DND-41 (cell line): ENCODE measurements at regions not wholly inside any gene's neighbourhood (a gene's known extent, or its start where the extent isn't known, plus 50 kb on each side); places are given as distances from the start of the nearest gene placed in this dataset.

Experiments
- ATAC-seq: fragments of 200-7000 bp; cut with Tn5 transposase; 3 replicates; pipeline ENCODE4 v1.9.1; 2021; ENCODE audit warnings: low read depth; ENCODE audit not compliant: insufficient read depth
- DNase-seq: peaks from one replicate; pipeline ENCODE4 v3.0.0-alpha.2; 2020
- H2AFZ ChIP-seq: 2 replicates; pipeline ENCODE4 v1.6.0; 2012; ENCODE audit warnings: low read depth, low read length
- H3K27ac ChIP-seq: 2 replicates; pipeline ENCODE4 v1.5.1; 2012; ENCODE audit warnings: low read length, inconsistent platforms
- H3K27me3 ChIP-seq: fragments of 200-600 bp; sonication (generic); 2 replicates; pipeline ENCODE4 v1.6.0; 2012; ENCODE audit warnings: low read length, mild to moderate bottlenecking, inconsistent platforms; ENCODE audit not compliant: insufficient read depth, poor library complexity
- H3K36me3 ChIP-seq: 2 replicates; pipeline ENCODE4 v1.5.1; 2012; ENCODE audit warnings: low read length, inconsistent platforms; ENCODE audit not compliant: insufficient read depth
- H3K4me1 ChIP-seq: 2 replicates; pipeline ENCODE4 v1.5.1; 2012; ENCODE audit warnings: mild to moderate bottlenecking, low read length; ENCODE audit not compliant: insufficient read depth
- H3K4me2 ChIP-seq: 2 replicates; pipeline ENCODE4 v1.6.0; 2012; ENCODE audit warnings: mild to moderate bottlenecking, moderate library complexity, low read length, inconsistent platforms; ENCODE audit not compliant: insufficient read depth
- H3K4me3 ChIP-seq, 2 experiments: fragments of 200-600 bp in 1 of 2; shearing (Covaris generic) in 1 of 2; 2 replicates each; pipeline ENCODE4 v1.5.1; 2012 to 2016; ENCODE audit warnings: inconsistent platforms in 2 of 2, low read length in 2 of 2, mild to moderate bottlenecking in 2 of 2, low read depth in 1 of 2, moderate library complexity in 1 of 2
- H3K79me2 ChIP-seq: 2 replicates; pipeline ENCODE4 v1.6.0; 2012; ENCODE audit warnings: low read length, inconsistent platforms; ENCODE audit not compliant: insufficient read depth
- H3K9ac ChIP-seq: 2 replicates; pipeline ENCODE4 v1.6.0; 2012; ENCODE audit warnings: low read depth, mild to moderate bottlenecking, inconsistent platforms, low read length, moderate library complexity
- H3K9me3 ChIP-seq: 2 replicates; pipeline ENCODE4 v1.5.1; 2012; ENCODE audit warnings: low read length, moderate library complexity, mild to moderate bottlenecking, inconsistent platforms; ENCODE audit not compliant: insufficient read depth, severe bottlenecking
- H4K20me1 ChIP-seq: 2 replicates; pipeline ENCODE4 v1.6.0; 2012; ENCODE audit warnings: low read length; ENCODE audit not compliant: insufficient read depth
- CTCF ChIP-seq: IDR thresholded peaks from 2 replicates; pipeline ENCODE4 v1.5.1; 2012; ENCODE audit warnings: borderline replicate concordance, low read length, moderate library complexity, mild to moderate bottlenecking; ENCODE audit not compliant: poor library complexity, severe bottlenecking; ENCODE audit errors: extremely low read depth
- EZH2 ChIP-seq: IDR thresholded peaks from 3 replicates; pipeline ENCODE4 v1.6.1; 2012; ENCODE audit warnings: borderline replicate concordance, low read depth, mild to moderate bottlenecking, moderate library complexity, low read length, inconsistent platforms; ENCODE audit not compliant: severe bottlenecking

DNA sequence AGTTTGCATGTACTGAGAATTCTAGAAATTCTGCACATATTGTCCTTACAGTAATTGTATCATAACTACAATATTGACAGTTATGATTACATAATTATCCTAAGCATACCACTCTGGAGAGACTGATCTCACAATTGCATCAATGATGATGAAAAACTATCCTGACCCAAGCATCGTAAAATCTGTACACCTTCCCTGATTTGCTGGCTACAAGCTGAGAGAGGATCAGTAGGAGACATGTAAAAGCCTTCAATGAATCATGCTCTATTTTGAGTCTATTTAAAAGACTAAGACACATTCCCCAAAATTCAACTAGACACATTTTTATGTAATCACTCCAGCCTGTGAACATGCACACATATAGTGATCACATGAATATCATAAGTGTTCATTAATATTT is 1833.8 kb downstream of the EFNA5 start:
- H3K4me1 ChIP-seq: no peaks in the 10 kb centered on the region
- no peak overlapping the region for H2AFZ ChIP-seq
- no peak overlapping the region for H3K27ac ChIP-seq
- no peak overlapping the region for H3K4me3 ChIP-seq
- no peaks in the 10 kb centered on the region for H3K27me3 ChIP-seq
- no peaks in the 10 kb centered on the region for H4K20me1 ChIP-seq
- H3K36me3 ChIP-seq: no peaks in the 10 kb centered on the region
- H3K9me3 ChIP-seq: no peaks in the 10 kb centered on the region
- no peaks in the 10 kb centered on the region for H3K79me2 ChIP-seq
- ATAC-seq: no peak
- no peak overlapping the region for H3K9ac ChIP-seq
- DNase-seq: no peak
- no peak overlapping the region for H3K4me2 ChIP-seq
- TF ChIP-seq CTCF (no peak), EZH2 (no peak)

DNA sequence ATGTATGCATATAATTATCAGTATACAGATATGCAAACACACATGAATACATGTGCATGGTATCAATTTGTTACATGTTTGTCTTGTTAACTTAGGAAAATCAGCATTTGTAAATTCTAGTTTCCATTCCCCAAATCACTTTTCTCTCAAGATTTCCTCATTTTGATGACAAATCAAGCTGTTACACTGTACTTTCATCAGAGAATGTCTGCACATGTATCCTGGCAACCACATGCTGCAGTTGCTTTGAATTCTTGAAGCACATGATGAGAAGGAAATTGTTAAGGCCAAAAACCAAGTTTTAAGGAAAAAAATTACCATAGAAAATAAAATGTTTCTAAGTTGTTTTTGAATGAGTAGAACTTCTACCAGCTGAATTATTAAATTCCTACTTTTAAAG is 1834.5 kb downstream of the EFNA5 start:
- Histone ChIP-seq H4K20me1 (no peaks in the 10 kb centered on the region), H3K4me3 (no peak overlapping the region), H3K79me2 (no peaks in the 10 kb centered on the region), H3K36me3 (no peaks in the 10 kb centered on the region), H3K9me3 (no peaks in the 10 kb centered on the region), H3K4me1 (no peaks in the 10 kb centered on the region), H3K27me3 (no peaks in the 10 kb centered on the region), H3K27ac (no peak overlapping the region), H3K9ac (no peak overlapping the region), H3K4me2 (no peak overlapping the region), H2AFZ (no peak overlapping the region)
- ATAC-seq (no peak), DNase-seq (no peak)
- no peak for TF ChIP-seq CTCF
- no peak for TF ChIP-seq EZH2

GRCh38 chr5:105828821-105829220 is 1841.9 kb downstream of the EFNA5 start:
- H3K27me3 ChIP-seq: no peaks in the 10 kb centered on the region
- H3K4me1 ChIP-seq: no peaks in the 10 kb centered on the region
- H3K9ac ChIP-seq: no peak overlapping the region
- no peak overlapping the region for H3K27ac ChIP-seq
- no peaks in the 10 kb centered on the region for H3K9me3 ChIP-seq
- H3K36me3 ChIP-seq: no peaks in the 10 kb centered on the region
- no peak overlapping the region for H2AFZ ChIP-seq
- H3K4me2 ChIP-seq: no peak overlapping the region
- TF ChIP-seq EZH2 (no peak), CTCF (no peak)
- H3K4me3 ChIP-seq: no peak overlapping the region
- H3K79me2 ChIP-seq: no peaks in the 10 kb centered on the region
- DNase-seq: no peak
- H4K20me1 ChIP-seq: no peaks in the 10 kb centered on the region
- ATAC-seq: no peak

DNA sequence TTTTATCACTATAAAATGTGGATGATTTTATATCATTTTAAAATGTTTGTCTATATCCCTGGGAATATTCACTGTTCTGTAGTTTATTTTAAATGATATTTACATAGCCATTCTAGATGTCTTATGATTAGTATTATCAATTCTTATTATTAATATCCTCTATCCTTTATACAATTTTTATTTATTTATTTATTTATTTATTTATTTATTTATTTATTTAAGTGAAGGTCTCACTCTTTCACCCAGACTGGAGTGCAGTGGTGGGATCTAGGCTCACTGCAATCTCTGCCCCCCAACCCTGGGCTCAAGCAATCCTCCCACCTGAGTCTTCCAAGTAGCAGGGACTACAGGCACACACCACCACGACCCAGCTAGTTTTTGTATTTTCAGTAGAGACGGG is 1848.9 kb downstream of the EFNA5 start:
- H3K79me2 ChIP-seq: no peaks in the 10 kb centered on the region
- H2AFZ ChIP-seq: no peak overlapping the region
- H3K27me3 ChIP-seq: no peaks in the 10 kb centered on the region
- H3K4me3 ChIP-seq: no peak overlapping the region
- H3K9ac ChIP-seq: no peak overlapping the region
- TF ChIP-seq CTCF (no peak), EZH2 (no peak)
- no peaks in the 10 kb centered on the region for H3K36me3 ChIP-seq
- H3K27ac ChIP-seq: no peak overlapping the region
- no peak for DNase-seq
- no peaks in the 10 kb centered on the region for H3K9me3 ChIP-seq
- no peaks in the 10 kb centered on the region for H4K20me1 ChIP-seq
- no peak for ATAC-seq
- no peak overlapping the region for H3K4me2 ChIP-seq
- H3K4me1 ChIP-seq: no peaks in the 10 kb centered on the region
